Mesodermal cell (in vitro differentiated cells): ENCODE measurements at regions not wholly inside any gene's neighbourhood (a gene's known extent, or its start where the extent isn't known, plus 50 kb on each side); places are given as distances from the start of the nearest gene placed in this dataset.

Experiments
- H3K27ac ChIP-seq: 2 replicates; pipeline ENCODE4 v1.7.0; 2013; ENCODE audit warnings: mild to moderate bottlenecking, low read depth, low read length, moderate library complexity; ENCODE audit not compliant: severe bottlenecking
- H3K36me3 ChIP-seq: 2 replicates; pipeline ENCODE4 v1.7.1; 2013; ENCODE audit warnings: mild to moderate bottlenecking, low read length, moderate library complexity; ENCODE audit not compliant: control insufficient read depth, insufficient read depth
- H3K4me1 ChIP-seq: one replicate; pipeline ENCODE4 v1.7.1; 2013; ENCODE audit warnings: mild to moderate bottlenecking, low read length; ENCODE audit not compliant: insufficient read depth, control insufficient read depth, poor library complexity, severe bottlenecking
- H3K4me3 ChIP-seq: 2 replicates; pipeline ENCODE4 v1.7.0; 2013; ENCODE audit warnings: low read length, control low read depth, mild to moderate bottlenecking; ENCODE audit not compliant: insufficient read depth, poor library complexity, severe bottlenecking; ENCODE audit errors: extremely low read depth
- H3K9me3 ChIP-seq: 2 replicates; pipeline ENCODE4 v1.7.1; 2013; ENCODE audit warnings: mild to moderate bottlenecking, low read length, moderate library complexity; ENCODE audit not compliant: control insufficient read depth
- WGBS, 2 experiments: methylation state at CpG; one replicate each; pipeline ENCODE4 v1.1.5; 2013; ENCODE audit warnings: missing lambda C conversion rate in 2 of 2; ENCODE audit not compliant: insufficient coverage in 2 of 2; 5-methylcytosine and 5-hydroxymethylcytosine counted together

GRCh38 chr4:43693876-43694275 is 754.7 kb downstream of the KCTD8 start:
- WGBS, 2 experiments: no CpG with 5 or more reads among the region's 1 CpG
- H3K36me3 ChIP-seq: no peaks in the 10 kb centered on the region
- H3K27ac ChIP-seq: no peak overlapping the region
- H3K4me1 ChIP-seq: no peaks in the 10 kb centered on the region
- H3K9me3 ChIP-seq: no peaks in the 10 kb centered on the region
- H3K4me3 ChIP-seq: no peak overlapping the region

DNA sequence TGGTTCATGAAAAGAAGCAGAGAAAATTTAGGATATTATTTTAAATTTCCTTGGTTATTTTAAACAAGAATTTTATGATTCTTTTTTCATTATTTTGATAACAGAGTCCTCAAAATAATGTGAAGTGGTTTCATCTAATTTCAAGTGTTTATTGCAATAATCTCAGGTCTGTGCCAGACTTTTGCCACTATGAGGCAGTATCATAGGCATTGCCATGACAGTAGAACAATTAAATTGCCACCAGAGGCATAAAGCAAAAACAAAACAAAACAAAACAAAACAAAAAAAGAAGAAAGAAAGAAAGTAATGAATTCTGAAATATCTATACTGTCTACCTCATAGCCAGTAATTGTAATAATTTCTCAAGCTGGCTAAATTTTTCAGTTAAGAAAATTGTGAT is 739.2 kb downstream of the KCTD8 start:
- H3K36me3 ChIP-seq: no peaks in the 10 kb centered on the region
- H3K27ac ChIP-seq: no peak overlapping the region
- H3K4me3 ChIP-seq: no peak overlapping the region
- H3K9me3 ChIP-seq: no peaks in the 10 kb centered on the region
- H3K4me1 ChIP-seq: no peaks in the 10 kb centered on the region

- Histone ChIP-seq H3K36me3 (no peaks in the 10 kb centered on the region), H3K9me3 (no peaks in the 10 kb centered on the region), H3K27ac (no peak overlapping the region), H3K4me3 (no peak overlapping the region), H3K4me1 (no peaks in the 10 kb centered on the region)
- 80% methylated on average over 1 of the region's 5 CpGs; no CpG with 5 or more reads in 1 of the 2 experiments for WGBS, 2 experiments
Measured at GRCh38 chr4:43716721-43717395, 731.8 kb downstream of the KCTD8 start.

- 100% methylated on average over 1 of the region's 2 CpGs; no CpG with 5 or more reads in 1 of the 2 experiments for WGBS, 2 experiments
- no peaks in the 10 kb centered on the region for H3K36me3 ChIP-seq
- no peak overlapping the region for H3K4me3 ChIP-seq
- no peak overlapping the region for H3K27ac ChIP-seq
- H3K4me1 ChIP-seq: no peaks in the 10 kb centered on the region
- H3K9me3 ChIP-seq: no peaks in the 10 kb centered on the region
Measured at GRCh38 chr4:43718369-43718768, 730.2 kb downstream of the KCTD8 start.

- Histone ChIP-seq H3K27ac (no peak overlapping the region), H3K4me3 (no peak overlapping the region), H3K4me1 (no peaks in the 10 kb centered on the region), H3K9me3 (no peaks in the 10 kb centered on the region), H3K36me3 (no peaks in the 10 kb centered on the region)
- WGBS, 2 experiments: 79 to 89% methylated on average over 4 to 6 of the region's 9 CpGs
Measured at GRCh38 chr4:43732829-43733426, 715.7 kb downstream of the KCTD8 start.

DNA sequence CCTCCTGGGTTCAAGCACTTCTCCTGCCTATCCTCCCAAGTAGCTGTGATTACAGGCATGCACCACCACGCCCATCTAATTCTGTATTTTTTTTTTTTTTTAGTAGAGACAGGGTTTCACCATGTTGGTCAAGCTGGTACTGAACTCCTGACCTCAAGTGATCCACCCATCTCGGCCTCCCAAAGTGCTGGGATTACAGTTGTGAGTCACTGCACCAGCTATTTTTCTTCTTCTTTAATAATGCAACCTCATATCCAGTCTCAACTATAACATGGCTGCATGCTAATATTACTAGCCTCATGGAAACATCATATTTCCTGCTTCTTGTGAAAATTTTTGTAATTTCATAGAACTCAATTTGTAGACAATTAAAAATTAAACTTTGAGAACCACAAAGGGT is 706.5 kb downstream of the KCTD8 start:
- 71 to 82% methylated on average over 1 of the region's 2 CpGs for WGBS, 2 experiments
- no peaks in the 10 kb centered on the region for H3K4me1 ChIP-seq
- no peaks in the 10 kb centered on the region for H3K36me3 ChIP-seq
- H3K27ac ChIP-seq: no peak overlapping the region
- H3K9me3 ChIP-seq: no peaks in the 10 kb centered on the region
- H3K4me3 ChIP-seq: no peak overlapping the region

GRCh38 chr4:43754566-43754965 is 694.0 kb downstream of the KCTD8 start:
- H3K4me1 ChIP-seq: no peaks in the 10 kb centered on the region
- no peaks in the 10 kb centered on the region for H3K9me3 ChIP-seq
- H3K4me3 ChIP-seq: no peak overlapping the region
- H3K36me3 ChIP-seq: no peaks in the 10 kb centered on the region
- no peak overlapping the region for H3K27ac ChIP-seq
- WGBS, 2 experiments: no CpG with 5 or more reads among the region's 3 CpGs

GRCh38 chr4:43757147-43757546 is 691.5 kb downstream of the KCTD8 start:
- Histone ChIP-seq H3K9me3 (no peaks in the 10 kb centered on the region), H3K4me1 (no peaks in the 10 kb centered on the region), H3K36me3 (no peaks in the 10 kb centered on the region), H3K27ac (no peak overlapping the region), H3K4me3 (no peak overlapping the region)

- Histone ChIP-seq H3K4me3 (no peak overlapping the region), H3K27ac (no peak overlapping the region), H3K4me1 (no peaks in the 10 kb centered on the region), H3K9me3 (no peaks in the 10 kb centered on the region), H3K36me3 (no peaks in the 10 kb centered on the region)
- WGBS, 2 experiments: no CpG with 5 or more reads among the region's 1 CpG
Measured at GRCh38 chr4:43758836-43759235, 689.8 kb downstream of the KCTD8 start.

DNA sequence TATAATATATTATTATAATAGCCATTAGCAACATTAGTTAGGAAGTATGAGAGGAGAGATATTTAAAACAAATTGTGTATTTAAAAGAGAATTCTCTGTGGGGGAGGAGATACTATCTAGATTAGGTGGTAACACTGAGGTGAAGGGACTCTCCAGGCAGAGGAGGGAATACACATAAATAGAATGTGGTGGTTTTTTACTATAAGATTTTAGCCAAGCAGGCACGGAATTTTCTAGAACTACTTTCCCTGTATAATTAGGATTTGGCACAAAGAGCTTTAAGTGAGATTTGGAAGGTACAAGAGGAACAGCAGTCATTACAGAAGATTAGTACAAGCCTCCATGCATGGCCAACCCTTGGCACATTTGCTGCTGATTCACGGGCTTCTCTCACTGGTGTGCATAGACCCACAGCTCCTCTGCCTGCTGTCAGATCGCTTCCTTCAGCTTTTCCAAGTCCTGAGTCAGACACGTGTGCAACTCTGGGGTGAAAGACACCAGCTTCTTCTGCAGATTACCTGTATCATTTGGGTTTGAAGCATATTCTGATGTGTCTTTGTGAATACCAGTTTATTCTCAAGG is 685.5 kb downstream of the KCTD8 start:
- Histone ChIP-seq H3K27ac (no peak overlapping the region), H3K36me3 (no peaks in the 10 kb centered on the region), H3K4me3 (no peak overlapping the region), H3K4me1 (no peaks in the 10 kb centered on the region), H3K9me3 (no peaks in the 10 kb centered on the region)
- WGBS, 2 experiments: 93 to 94% methylated on average over 2 to 4 of the region's 4 CpGs

DNA sequence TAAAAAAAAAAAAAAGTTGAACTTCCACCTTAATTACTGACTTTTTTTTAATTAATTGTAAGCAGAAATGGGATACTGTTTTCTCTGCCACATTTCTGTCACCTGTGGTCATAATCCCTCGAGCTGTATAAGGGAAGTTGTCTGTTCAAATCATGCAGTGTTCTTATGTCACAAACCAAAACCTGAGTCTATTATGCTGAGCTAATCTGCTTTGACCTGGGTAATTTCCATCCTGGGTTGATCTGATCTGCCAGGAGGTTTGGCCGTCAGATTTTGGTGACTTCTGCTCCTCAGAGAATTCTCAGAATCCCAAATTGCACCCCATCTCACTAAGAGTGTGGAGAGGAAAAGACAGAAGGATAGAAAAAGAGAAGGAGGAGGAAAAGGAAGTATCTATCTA is 683.1 kb downstream of the KCTD8 start:
- WGBS, 2 experiments: 100% methylated on average over 1 of the region's 2 CpGs; no CpG with 5 or more reads in 1 of the 2 experiments
- H3K36me3 ChIP-seq: no peaks in the 10 kb centered on the region
- no peaks in the 10 kb centered on the region for H3K9me3 ChIP-seq
- no peak overlapping the region for H3K4me3 ChIP-seq
- no peak overlapping the region for H3K27ac ChIP-seq
- no peaks in the 10 kb centered on the region for H3K4me1 ChIP-seq
